GM23248 (cell line): ENCODE measurements at regions not wholly inside any gene's neighbourhood (a gene's known extent, or its start where the extent isn't known, plus 50 kb on each side); places are given as distances from the start of the nearest gene placed in this dataset.

ENCODE experiments used
- DNase-seq: peaks from one replicate; pipeline ENCODE4 v3.0.0-alpha.2; 2015
- H2AFZ ChIP-seq: fragments of 200-600 bp; sonication (generic); 2 replicates; pipeline ENCODE4 v1.6.1; 2016; ENCODE audit warnings: antibody characterized with exemption
- H3F3A ChIP-seq: fragments of 200-600 bp; sonication (generic); 2 replicates; pipeline ENCODE4 v1.6.1; 2016; ENCODE audit warnings: mild to moderate bottlenecking, antibody characterized with exemption, mixed run types; ENCODE audit not compliant: insufficient read depth
- H3K27ac ChIP-seq: fragments of 200-600 bp; sonication (generic); 2 replicates; pipeline ENCODE4 v1.5.1; 2016; ENCODE audit warnings: mild to moderate bottlenecking
- H3K27me3 ChIP-seq: fragments of 200-600 bp; sonication (generic); replicated peaks from 2 replicates; pipeline ENCODE4 v1.6.1; 2016; ENCODE audit warnings: mild to moderate bottlenecking; ENCODE audit not compliant: insufficient read depth
- H3K36me3 ChIP-seq: fragments of 200-600 bp; sonication (generic); 2 replicates; pipeline ENCODE4 v1.6.1; 2016; ENCODE audit warnings: low read depth, mild to moderate bottlenecking
- H3K4me1 ChIP-seq: fragments of 200-600 bp; sonication (generic); 2 replicates; pipeline ENCODE4 v1.6.1; 2016; ENCODE audit warnings: mild to moderate bottlenecking; ENCODE audit not compliant: insufficient read depth
- H3K4me2 ChIP-seq: fragments of 200-600 bp; sonication (generic); one replicate; pipeline ENCODE4 v1.6.1; 2016; ENCODE audit warnings: mild to moderate bottlenecking; ENCODE audit not compliant: unreplicated experiment
- H3K4me3 ChIP-seq: fragments of 200-600 bp; sonication (generic); 2 replicates; pipeline ENCODE4 v1.5.1; 2016; ENCODE audit warnings: mild to moderate bottlenecking
- H3K79me2 ChIP-seq: fragments of 200-600 bp; sonication (generic); 2 replicates; pipeline ENCODE4 v1.6.1; 2016; ENCODE audit warnings: mild to moderate bottlenecking; ENCODE audit not compliant: insufficient read depth
- H3K9ac ChIP-seq: fragments of 200-600 bp; sonication (generic); 2 replicates; pipeline ENCODE4 v1.6.1; 2016; ENCODE audit warnings: mild to moderate bottlenecking
- H3K9me2 ChIP-seq: fragments of 200-600 bp; sonication (generic); 2 replicates; pipeline ENCODE4 v1.6.1; 2016; ENCODE audit warnings: mixed run types, mild to moderate bottlenecking, moderate library complexity; ENCODE audit not compliant: insufficient read depth
- H3K9me3 ChIP-seq: fragments of 200-600 bp; sonication (generic); one replicate; pipeline ENCODE4 v1.6.1; 2017; ENCODE audit warnings: low read depth
- H4K20me1 ChIP-seq: fragments of 200-600 bp; sonication (generic); 2 replicates; pipeline ENCODE4 v1.6.0; 2016; ENCODE audit not compliant: insufficient read depth
- EZH2 ChIP-seq: fragments of 200-600 bp; sonication (generic); IDR thresholded peaks from 2 replicates; pipeline ENCODE4 v1.6.1; 2018; ENCODE audit warnings: antibody characterized with exemption, mild to moderate bottlenecking; ENCODE audit not compliant: insufficient read depth, poor library complexity, severe bottlenecking
- EZH2phosphoT487 ChIP-seq: fragments of 200-600 bp; sonication (generic); IDR thresholded peaks from 2 replicates; pipeline ENCODE4 v1.6.1; 2018; ENCODE audit warnings: antibody characterized with exemption, moderate library complexity, mild to moderate bottlenecking, low read depth; ENCODE audit not compliant: insufficient read depth
- WGBS, 2 experiments: methylation state at CpG; one replicate each; pipeline ENCODE4 v1.1.6; 2015 to 2017; ENCODE audit warnings: low lambda C conversion rate in 2 of 2, low coverage in 1 of 2; ENCODE audit errors: missing lambda C conversion rate in 2 of 2; 5-methylcytosine and 5-hydroxymethylcytosine counted together
- in situ Hi-C: fragments of 300-500 bp; cut with MboI; formaldehyde crosslinking; loops from 2 replicates; pipeline ENCODE4 v1.15.0; 2020

DNA sequence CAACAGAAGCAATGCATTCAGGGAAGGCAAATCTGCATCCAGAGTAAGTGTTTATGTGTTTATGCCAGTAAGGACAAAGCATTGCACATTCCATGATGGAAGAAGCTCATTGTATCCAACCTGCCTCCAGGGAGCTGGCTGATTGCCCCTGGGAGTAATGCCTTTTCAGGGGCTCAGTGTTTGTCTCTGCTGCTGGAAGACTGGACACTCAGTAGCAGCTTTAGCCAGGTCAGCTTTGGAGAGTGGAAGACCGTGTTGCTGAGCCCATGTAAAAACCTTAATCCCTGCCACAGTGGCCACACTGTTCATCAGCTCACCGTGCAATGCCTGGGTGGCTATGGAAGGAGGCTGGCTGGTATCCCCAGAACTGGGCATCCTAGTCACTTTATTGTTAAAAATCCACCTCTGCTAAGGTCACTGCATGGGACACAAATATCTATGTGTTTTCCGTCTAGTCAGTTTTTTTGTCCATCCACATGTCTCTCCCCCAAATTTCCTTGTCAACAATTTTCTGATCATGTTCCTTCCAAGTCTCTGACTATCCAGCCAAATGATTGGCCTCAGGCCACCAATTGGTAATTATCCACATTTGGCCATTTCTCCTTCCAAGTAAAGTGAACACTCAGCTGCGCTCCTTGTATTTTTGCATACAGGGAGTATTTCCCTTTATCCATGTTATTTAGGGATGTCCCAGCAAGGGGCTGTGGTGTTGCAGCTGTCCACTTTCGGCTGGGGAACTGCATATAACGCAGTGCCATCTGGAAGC lies 2044.5 kb upstream of the AGA start:
- no peaks in the 10 kb centered on the region for H3K9me3 ChIP-seq
- no peaks in the 10 kb centered on the region for H3K9me2 ChIP-seq
- no peaks in the 10 kb centered on the region for H3K36me3 ChIP-seq
- no peaks in the 10 kb centered on the region for H3K4me1 ChIP-seq
- no peaks in the 10 kb centered on the region for H4K20me1 ChIP-seq
- in situ Hi-C loops: no loop called here
- TF ChIP-seq EZH2phosphoT487 (no peak), EZH2 (no peak)
- H3K27ac ChIP-seq: no peak overlapping the region
- DNase-seq: no peak
- H3F3A ChIP-seq: no peaks in the 10 kb centered on the region
- WGBS, 2 experiments: 2 to 4% methylated on average over 6 of the region's 6 CpGs
- H3K9ac ChIP-seq: no peak overlapping the region
- no peak overlapping the region for H2AFZ ChIP-seq
- H3K27me3 ChIP-seq: no peaks in the 10 kb centered on the region
- no peaks in the 10 kb centered on the region for H3K79me2 ChIP-seq
- no peak overlapping the region for H3K4me3 ChIP-seq
- no peak overlapping the region for H3K4me2 ChIP-seq

- no peaks in the 10 kb centered on the region for H3K9me2 ChIP-seq
- H3K4me2 ChIP-seq: no peak overlapping the region
- no peaks in the 10 kb centered on the region for H3F3A ChIP-seq
- H2AFZ ChIP-seq: no peak overlapping the region
- WGBS, 2 experiments: 11 to 18% methylated on average over 3 of the region's 3 CpGs
- in situ Hi-C loops: no loop called here
- no peaks in the 10 kb centered on the region for H3K4me1 ChIP-seq
- no peaks in the 10 kb centered on the region for H3K79me2 ChIP-seq
- no peak for TF ChIP-seq EZH2phosphoT487
- TF ChIP-seq EZH2: no peak
- H4K20me1 ChIP-seq: no peaks in the 10 kb centered on the region
- no peak overlapping the region for H3K27ac ChIP-seq
- H3K9ac ChIP-seq: no peak overlapping the region
- no peaks in the 10 kb centered on the region for H3K27me3 ChIP-seq
- H3K9me3 ChIP-seq: no peaks in the 10 kb centered on the region
- no peak overlapping the region for H3K4me3 ChIP-seq
- H3K36me3 ChIP-seq: no peaks in the 10 kb centered on the region
- no peak for DNase-seq
Measured at GRCh38 chr4:179492260-179493080, 2050.2 kb upstream of the AGA start.

DNA sequence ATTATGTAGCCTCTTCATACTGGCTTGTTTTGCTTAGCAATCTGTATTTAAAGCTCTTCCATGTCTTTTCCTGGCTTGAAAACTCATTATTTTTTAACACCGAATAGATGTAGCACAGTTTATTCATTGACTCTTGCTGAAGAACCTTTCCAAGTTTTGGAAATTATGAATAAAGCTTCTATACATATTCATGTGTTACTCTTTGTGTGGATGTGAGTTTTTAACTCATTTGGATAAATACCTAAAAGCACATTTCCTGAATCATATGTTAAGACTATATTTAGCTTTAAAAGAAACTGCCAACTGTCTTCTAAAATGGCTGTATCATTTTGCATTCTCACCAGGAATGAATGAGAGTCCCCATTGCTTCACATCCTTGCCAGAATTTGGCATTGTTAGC lies 2061.7 kb upstream of the AGA start:
- no peaks in the 10 kb centered on the region for H3K36me3 ChIP-seq
- TF ChIP-seq EZH2phosphoT487 (no peak), EZH2 (no peak)
- no peaks in the 10 kb centered on the region for H3K9me2 ChIP-seq
- no peak overlapping the region for H2AFZ ChIP-seq
- no peaks in the 10 kb centered on the region for H3K27me3 ChIP-seq
- H3K79me2 ChIP-seq: no peaks in the 10 kb centered on the region
- H3F3A ChIP-seq: no peaks in the 10 kb centered on the region
- no peaks in the 10 kb centered on the region for H4K20me1 ChIP-seq
- no peak for DNase-seq
- H3K4me3 ChIP-seq: no peak overlapping the region
- no peaks in the 10 kb centered on the region for H3K9me3 ChIP-seq
- H3K9ac ChIP-seq: no peak overlapping the region
- no peak overlapping the region for H3K4me2 ChIP-seq
- in situ Hi-C loops: no loop called here
- H3K27ac ChIP-seq: no peak overlapping the region
- 33 to 34% methylated on average over 1 of the region's 1 CpG for WGBS, 2 experiments
- no peaks in the 10 kb centered on the region for H3K4me1 ChIP-seq

GRCh38 chr4:179509489-179509888 lies 2067.3 kb upstream of the AGA start:
- no peak for TF ChIP-seq EZH2
- TF ChIP-seq EZH2phosphoT487: no peak
- Histone ChIP-seq H3K9me2 (no peaks in the 10 kb centered on the region), H3K79me2 (no peaks in the 10 kb centered on the region), H3K36me3 (no peaks in the 10 kb centered on the region), H3F3A (no peaks in the 10 kb centered on the region), H3K4me1 (no peaks in the 10 kb centered on the region), H4K20me1 (no peaks in the 10 kb centered on the region), H3K4me2 (no peak overlapping the region), H3K27me3 (no peaks in the 10 kb centered on the region), H3K9ac (no peak overlapping the region), H3K9me3 (no peaks in the 10 kb centered on the region), H2AFZ (no peak overlapping the region), H3K27ac (no peak overlapping the region), H3K4me3 (no peak overlapping the region)
- WGBS, 2 experiments: 7 to 10% methylated on average over 1 of the region's 1 CpG
- in situ Hi-C loops: no loop called here
- no peak for DNase-seq
